Omental fat pad (tissue), 3 donors: ENCODE measurements at regions not wholly inside any gene's neighbourhood (a gene's known extent, or its start where the extent isn't known, plus 50 kb on each side); places are given as distances from the start of the nearest gene placed in this dataset.

Experiments used
- ATAC-seq: fragments of 150-250 bp; one replicate; pipeline ENCODE4 v1.9.1; 2016; ENCODE audit warnings: mild to moderate bottlenecking, moderate library complexity; ENCODE audit not compliant: low FRiP score
- DNase-seq: peaks from one replicate; pipeline ENCODE4 v3.0.0-alpha.2; 2019; ENCODE audit warnings: low spot score
- CTCF ChIP-seq, 3 donors: fragments of 450-650 bp; IDR thresholded peaks; one replicate each; pipeline ENCODE4 v1.5.1; 2016 to 2017; ENCODE audit warnings: antibody characterized with exemption in 3 of 3, mild to moderate bottlenecking in 3 of 3, moderate library complexity in 2 of 3

DNA sequence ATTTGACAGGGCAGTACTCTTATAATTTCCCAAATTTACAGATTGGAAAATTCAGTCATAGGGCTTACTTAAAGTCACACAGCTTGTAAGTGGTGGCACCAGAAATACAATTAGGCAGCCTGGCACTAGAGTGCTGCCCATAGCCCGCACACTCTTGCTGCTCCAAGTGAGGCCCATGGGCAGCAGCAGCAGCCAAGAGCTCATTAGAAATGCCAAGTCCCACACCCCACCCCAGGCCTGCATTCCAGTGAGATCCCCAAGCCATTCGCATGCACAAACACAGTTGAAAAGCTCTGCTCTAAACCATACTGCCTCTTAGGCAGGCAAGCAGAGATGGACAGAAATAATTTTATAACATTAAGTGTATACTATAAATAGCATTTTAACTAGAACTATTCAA is 379.3 kb upstream of the PKDCC start:
- ATAC-seq (no peak), DNase-seq (no peak)
- no peak for TF ChIP-seq CTCF (IDR thresholded peaks at IDR 0.05)

DNA sequence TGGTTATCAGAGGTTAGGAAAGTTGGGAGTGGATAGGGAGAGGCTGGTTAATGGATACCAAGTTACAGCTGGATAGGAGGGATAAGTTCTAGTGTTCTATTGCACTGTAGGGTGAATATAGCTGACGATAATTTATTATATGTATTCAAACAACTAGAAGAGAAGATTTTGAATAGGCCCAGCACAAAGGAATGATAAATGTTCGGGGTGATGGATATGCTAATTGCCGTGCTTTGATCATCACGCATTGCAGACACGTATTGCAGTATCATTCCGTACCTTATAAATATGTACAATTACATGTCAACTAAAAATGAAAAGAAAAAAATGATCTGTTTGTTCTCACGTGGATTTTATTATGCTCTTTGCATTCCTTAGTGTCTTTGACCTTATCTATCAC is 369.2 kb upstream of the PKDCC start:
- no peak for ATAC-seq
- DNase-seq, result no peak
- TF ChIP-seq CTCF (IDR thresholded peaks at IDR 0.05), result no peak

DNA sequence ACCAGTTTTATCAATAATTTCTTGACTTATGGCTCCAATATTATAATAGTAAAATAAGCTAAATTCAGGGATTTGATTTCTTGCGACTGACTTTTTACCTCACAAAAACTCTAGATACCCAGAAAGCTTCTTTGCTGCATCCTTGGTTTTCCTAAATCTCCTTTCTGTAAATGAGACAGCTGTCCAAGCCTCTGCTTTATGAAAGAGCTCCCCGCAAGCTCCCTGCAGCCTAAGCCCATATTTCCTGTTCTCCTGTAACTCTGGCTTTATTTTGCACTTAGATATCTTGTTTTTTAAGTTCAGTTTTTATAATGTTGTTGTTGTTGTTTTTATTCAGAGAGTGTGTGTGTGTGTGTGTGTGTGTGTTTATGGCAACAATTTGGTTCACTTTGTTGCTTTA is 361.7 kb upstream of the PKDCC start:
- DNase-seq (no peak), ATAC-seq (no peak)

GRCh38 chr2:41691561-41691960 is 356.3 kb upstream of the PKDCC start:
- no peak for TF ChIP-seq CTCF (IDR thresholded peaks at IDR 0.05)
- ATAC-seq (no peak), DNase-seq (no peak)

More for the DNA sequence above, 361.7 kb upstream of the PKDCC start:
- no peak for TF ChIP-seq CTCF (IDR thresholded peaks at IDR 0.05)

DNA sequence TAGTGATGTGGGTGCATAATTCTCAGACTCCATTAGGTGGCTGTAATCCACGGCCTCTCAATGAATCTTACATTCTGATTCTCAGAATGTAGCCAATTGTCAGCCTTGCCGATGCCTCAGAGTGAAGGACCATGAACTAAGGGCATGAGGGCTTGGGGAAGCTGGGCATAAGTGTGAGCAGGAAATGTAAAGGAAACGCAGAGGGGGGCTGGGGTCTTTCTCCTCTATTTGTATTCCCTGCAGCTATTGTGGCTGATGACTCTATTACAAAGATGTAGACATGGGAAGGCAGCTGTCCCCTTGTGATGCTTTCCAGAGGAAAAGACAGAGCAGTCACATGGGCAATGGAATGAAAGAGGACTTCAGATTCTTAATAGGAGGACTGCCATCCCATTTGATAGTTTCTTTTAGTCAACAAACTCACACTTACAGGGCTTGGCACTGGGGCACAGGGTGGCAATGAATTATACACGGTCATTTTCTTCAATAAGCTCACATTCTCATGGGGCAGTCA is 353.2 kb upstream of the PKDCC start:
- TF ChIP-seq CTCF (IDR thresholded peaks at IDR 0.05), result no peak
- no peak for ATAC-seq

GRCh38 chr2:41695198-41696113 is 352.4 kb upstream of the PKDCC start:
- ATAC-seq, result no peak
- DNase-seq, result no peak
- no peak for TF ChIP-seq CTCF (IDR thresholded peaks at IDR 0.05)

More for the DNA sequence above, 353.2 kb upstream of the PKDCC start:
- DNase-seq, result no peak

DNA sequence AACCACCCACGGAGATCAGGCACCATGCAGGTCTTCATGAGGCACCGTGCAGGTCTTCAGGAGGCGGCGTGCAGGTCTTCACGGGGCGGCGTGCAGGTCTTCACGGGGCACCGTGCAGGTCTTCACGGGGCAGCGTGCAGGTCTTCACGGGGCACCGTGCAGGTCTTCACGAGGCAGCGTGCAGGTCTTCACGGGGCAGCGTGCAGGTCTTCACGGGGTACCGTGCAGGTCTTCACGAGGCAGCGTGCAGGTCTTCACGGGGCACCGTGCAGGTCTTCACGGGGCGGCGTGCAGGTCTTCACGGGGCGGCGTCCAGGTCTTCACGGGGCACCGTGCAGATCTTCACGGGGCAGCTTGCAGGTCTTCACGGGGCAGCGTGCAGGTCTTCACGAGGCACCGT is 350.4 kb upstream of the PKDCC start:
- no peak for TF ChIP-seq CTCF (IDR thresholded peaks at IDR 0.05)
- DNase-seq, result no peak
- no peak for ATAC-seq
